Activated CD8-positive, alpha-beta memory T cell treated with anti-CD3 and anti-CD28 coated beads for 1 hour (primary cell): ENCODE measurements at regions not wholly inside any gene's neighbourhood (a gene's known extent, or its start where the extent isn't known, plus 50 kb on each side); places are given as distances from the start of the nearest gene placed in this dataset.

ENCODE experiments used
- DNase-seq, 2 donors: peaks; one replicate each; pipeline ENCODE4 v3.0.0-alpha.2; 2020; ENCODE audit warnings: low read depth in 1 of 2; ENCODE audit errors: extremely low read depth in 1 of 2

DNA sequence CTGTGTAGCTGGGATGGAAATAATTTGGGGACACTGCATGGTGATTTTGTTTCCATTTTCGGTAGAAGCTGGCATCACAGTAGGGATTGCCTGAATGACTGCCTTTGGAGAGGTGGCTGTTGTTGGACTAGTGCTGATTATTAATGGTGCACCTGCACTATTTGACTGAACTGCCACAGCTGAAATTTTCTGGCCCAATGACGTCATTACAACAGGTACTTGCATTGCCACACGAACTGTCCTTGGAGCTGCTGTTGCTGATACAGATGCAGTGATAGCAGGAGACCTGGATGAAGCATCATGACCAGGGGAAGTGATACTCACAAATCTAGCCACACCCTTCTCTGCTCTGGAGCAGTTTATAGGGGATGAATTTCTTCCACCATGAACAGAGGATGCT lies 95.6 kb upstream of the FOXC1 start:
- DNase-seq, result no peak

DNA sequence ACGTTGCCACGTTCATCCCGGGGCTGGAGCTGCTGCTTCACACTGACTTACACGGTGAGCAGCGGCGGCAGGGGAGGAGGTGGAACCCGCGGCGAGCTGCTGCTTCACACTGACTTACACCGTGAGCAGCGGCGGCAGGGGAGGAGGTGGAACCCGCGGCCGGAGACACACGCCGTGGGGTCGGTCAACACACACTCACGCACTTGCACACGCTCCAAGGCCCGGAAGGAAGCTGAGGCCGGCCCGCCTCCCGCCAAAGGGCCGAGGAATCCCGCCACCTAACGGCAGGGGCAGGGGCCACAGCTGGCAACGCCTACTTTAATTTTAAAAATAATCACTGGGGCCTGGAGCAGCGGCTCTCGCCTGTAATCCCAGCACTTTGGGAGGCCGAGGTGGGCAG lies 94.4 kb upstream of the FOXC1 start:
- DNase-seq, result no peak

DNA sequence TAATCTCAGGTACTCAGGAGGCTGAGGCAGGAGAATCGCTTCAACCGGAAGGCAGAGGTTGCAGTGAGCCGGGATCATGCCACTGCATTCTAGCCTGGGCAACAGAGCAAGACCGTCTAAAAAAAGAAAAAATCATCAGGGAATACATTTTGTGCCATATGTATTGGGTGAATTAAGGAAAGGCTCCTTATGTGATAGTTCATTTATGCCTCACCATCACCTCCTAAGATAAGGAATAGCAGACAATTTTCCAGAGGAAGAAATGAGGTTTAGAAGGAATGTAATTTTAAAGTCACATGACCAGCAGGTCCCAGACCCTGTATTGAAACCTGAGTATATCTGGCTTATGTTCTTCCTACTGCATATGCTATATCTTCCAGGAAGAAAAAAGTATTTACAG lies 93.9 kb upstream of the FOXC1 start:
- no peak for DNase-seq

DNA sequence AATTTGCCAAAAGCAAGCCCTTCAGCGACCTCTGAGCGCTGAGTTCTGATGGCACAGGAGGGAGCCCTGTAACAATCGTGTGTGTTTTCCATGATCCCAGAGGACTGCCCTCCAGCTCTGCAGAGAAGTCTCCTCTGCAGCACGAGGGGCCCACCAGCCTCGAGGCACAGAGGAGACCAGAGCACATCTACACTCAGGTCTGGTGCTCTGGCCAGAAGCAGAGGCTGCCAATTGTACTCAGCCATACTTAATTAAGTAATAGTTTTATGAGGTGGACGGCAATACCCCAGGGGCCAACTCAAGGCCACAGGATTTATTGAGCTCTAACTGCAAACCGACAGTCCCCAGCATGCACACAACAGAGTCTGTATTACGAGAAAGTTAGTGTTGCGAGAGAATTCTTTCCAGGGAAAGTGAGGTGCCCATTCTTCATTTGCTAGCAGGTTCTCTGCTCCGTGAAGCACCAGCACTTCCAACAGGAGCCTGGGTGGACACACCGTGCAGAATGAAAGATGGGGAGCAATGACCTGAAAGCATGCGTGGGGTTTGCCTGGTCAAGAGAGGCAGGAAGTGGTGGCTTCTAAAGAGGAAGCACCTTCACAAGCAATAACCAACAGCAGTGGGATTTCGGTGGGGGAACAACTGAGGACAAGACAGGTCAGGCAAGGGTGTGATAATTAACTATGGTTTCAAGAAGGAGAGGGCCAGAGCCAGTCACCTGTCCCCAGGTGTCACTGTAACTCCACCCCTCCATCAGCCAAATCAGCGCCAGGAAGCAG lies 92.8 kb upstream of the FOXC1 start:
- no peak for DNase-seq

DNA sequence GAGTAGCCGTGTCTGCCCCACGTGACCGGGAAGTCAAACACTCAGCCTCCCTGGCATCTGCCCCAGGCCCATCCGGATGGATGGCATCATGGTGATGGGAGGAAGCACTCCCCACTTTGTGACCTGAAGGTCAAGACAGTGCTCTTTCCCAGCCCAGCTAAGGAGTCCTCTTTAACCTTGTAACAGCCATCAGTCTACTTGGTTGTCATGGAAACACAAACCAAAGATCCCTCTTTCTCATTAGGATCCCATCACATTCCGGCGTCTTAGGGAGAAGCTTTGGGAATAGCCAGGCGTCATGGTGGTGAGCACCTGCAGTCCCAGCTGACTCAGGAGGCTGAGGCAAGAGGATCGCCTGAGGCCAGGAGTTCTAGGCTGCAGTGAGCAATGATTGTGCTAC lies 90.9 kb upstream of the FOXC1 start:
- no peak for DNase-seq

DNA sequence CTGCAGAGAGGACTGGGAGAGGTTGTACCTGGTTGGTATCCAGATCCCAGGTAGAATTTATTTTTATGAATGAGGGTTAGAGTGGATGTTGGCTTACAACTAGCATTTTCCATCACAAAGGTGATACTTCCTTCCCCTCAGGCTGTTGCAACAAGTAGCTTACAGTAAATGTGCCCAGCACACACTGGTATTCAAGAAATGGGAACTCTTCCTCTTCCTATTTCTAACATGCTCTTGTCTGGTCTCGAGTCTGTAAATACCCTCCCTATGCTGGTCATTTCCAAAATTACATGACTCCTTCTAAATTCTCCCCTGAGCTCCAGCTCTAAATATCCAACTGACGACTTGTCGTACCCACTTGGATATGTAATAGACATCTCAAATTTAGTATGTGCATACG lies 90.1 kb upstream of the FOXC1 start:
- DNase-seq, result no peak

DNA sequence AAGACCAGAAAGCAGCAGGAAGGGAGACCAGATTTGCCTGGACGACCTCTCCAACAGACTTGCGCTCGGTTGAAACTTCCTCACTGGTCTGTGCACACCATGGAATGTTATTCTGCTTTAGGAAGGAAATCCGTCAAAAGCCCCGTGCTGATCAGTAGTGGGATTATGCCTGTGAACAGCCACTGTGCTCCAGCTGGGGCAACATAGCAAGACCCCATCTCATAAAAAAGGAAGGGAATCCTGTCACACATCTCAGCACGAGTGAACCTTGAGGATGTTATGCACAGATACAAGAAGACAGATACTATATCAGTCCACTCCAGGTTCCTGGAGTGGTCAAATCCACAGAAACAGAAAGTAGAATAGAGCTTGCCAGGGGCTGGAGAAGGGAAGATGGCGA lies 86.9 kb upstream of the FOXC1 start:
- DNase-seq, result no peak

DNA sequence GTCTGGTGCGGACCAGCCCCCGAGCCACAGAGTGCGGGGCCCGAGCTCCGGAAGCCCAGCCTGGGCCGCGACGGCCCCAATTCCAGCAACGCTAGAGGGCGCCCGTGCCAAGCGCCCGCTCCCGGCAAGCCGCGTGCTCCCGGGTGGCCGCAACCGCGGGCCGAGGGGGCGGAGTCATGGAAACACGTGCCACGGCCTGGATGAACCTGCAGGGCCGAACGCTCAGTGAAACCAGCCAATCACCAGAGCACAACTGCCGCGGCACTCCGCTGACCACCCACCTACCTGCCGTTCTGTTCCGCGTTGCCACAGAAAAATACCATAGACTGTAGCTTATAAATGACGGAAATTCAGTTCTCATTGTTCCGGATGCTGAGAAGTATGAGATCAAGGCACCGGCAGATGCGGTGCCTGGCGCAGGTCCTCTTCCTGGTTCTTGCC lies 85.7 kb upstream of the FOXC1 start:
- peak; percentile 18 to 70 for DNase-seq

DNA sequence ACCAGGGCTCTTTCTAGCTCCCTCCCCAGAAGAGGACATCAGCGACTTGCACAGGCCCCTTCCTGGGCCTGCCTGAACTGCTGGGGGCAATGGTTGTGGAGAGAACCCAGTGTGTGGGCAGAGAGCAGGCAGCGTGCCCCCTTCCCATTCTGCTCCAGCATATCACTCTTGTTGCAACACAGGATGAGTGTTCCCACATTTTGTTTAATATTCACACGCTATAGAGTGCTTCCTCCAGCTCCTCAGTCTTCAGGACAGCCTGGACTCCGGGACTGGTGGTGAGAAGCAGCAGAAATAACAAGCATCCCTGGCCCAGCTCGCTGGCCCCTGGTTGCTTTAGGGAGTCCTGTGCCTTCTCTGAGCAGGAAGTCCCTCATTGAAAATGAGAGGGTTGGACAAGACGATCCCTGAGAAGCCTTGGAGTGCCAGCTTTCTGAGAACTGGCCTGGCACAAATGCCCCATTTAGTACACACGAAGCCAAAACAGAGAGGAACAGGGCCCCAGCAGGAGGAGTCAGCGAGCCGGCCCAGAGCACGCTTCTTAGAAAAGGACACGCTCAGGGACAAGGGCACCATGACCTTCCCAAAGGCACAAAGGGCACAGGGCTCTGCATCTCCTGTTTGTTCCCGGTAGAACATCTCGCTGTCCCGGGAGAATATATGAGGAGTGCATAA lies 84.2 kb upstream of the FOXC1 start:
- DNase-seq, result no peak

DNA sequence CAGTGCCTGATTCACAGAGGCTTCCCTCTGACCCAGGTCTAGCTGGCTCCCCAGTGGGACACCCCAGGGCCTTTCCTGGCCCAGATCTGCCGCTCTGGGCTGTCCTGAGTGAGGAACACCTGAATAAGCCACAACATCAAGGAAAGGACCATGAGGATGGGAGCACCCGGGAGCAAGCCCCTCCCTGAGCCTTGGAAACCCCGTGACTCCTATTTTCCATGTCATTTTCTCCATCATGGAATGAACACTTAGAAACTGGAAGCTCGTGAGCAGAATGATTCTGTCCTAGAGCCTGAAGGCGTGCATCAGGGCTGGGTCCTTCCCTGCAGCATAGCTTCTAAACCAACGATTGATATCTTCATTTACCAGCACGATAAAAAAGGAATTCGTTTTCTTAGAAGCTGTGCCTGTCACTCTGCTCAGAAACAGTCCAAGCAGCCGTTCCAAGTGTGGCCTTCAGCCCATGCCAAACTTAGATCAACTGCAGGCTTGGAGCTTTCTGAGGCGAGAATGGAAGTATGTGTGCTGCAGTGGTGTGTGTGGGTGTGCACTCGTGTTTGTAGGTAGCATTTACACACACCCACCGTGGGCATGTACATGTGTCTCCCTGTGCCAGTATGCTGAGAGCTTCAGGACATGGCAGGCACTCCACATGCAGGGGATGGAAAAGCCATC lies 83.2 kb upstream of the FOXC1 start:
- DNase-seq, result no peak

DNA sequence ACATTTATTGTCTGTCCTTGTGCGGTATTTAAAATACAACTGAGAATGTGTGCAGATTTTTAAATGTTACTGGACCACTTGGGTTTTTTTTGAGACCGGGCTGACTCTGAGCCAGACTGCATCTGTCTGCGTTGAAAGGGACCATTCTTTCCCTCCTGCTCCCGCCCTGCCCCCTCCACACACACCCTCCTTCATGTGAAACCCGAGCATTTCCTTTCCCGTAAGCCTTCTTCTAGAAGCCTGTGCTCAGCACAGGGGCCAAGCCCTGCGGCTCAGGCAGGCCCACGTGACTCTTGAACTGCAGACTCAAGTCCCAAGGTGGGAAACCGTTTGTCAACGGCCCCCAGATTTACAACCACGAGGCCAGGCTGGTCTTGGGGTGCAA lies 82.7 kb upstream of the FOXC1 start:
- peak in 1 of 2 donors; percentile 19 for DNase-seq

DNA sequence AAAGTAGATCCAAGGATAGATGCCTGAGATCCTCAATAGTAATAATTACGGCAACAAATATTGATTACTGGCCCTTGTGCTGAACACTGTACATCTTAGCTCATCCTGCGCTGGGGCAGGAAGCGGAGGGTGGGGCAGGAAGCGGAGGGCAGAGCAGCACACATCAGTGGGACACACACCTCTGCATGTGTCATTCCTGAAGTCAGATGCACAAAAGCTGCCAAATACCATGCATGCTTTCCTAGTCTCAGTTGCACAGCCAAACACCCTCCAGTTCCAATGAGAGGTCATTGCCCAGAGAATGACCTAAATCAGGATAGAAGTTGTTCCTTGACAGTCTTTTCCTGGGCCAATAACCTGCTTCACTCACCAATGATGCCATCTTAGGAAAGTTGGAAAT lies 74.4 kb upstream of the FOXC1 start:
- DNase-seq, result peak in 1 of 2 donors; percentile 19

DNA sequence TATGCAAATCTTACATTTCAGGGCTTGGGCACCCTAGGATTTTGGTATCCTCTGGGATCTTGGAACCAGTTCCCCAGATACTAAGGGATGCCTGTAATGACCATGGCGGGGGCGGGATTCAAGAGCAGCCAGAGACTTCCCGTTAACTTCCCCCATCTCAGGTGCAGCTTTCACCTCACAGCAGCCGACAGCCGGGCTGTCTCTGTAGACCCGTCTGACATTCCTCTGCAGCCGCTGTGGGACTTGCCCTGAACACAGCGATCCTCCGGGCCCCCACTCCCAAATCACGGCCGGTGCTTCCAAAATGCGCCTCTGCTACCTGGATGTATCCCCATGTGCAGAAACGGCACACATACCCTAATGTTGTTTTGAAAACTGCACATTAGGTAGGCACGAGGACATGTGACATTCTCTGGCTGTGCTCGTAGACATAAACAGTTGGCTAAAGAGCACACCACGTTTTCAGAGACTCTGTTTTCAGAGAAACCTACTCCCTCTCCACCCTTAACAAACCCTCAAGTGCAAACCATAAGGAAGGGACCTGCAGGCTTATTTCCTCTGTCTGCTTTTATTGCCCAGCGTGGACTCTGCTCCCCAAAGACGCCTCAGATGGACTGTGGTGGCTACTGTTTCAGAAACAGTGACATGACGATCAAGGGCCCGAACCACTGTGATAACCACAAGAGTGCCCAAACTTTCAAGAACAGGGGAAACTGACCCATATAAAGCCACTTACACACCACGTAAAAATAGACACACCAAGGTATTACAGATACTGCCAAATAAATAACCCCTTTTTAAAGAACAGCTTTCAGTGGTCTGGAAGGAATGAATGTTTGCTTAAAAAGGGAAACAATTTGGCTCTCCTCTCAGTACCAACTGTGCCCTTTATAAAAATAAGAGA lies 72.9 kb upstream of the FOXC1 start:
- DNase-seq, result no peak

DNA sequence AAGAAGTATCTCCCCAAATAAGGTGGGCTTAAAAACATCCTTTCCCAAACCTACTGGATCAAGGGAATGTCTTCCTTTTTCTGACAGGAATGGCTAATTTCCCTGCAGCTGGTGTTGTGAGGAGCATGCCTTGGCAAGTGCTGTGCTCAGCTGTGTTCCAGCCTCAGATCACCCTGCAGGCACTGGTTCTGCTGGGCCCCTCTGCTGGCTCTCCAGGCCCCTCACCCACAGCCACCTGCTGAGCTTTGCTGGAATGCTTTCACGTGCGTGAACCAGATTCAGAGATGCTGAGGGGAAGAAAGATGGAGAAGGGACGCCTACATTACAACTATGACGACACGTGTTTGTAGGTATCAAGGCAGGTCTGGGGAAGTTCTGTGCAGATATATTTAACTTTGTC lies 71.3 kb upstream of the FOXC1 start:
- DNase-seq, result no peak

DNA sequence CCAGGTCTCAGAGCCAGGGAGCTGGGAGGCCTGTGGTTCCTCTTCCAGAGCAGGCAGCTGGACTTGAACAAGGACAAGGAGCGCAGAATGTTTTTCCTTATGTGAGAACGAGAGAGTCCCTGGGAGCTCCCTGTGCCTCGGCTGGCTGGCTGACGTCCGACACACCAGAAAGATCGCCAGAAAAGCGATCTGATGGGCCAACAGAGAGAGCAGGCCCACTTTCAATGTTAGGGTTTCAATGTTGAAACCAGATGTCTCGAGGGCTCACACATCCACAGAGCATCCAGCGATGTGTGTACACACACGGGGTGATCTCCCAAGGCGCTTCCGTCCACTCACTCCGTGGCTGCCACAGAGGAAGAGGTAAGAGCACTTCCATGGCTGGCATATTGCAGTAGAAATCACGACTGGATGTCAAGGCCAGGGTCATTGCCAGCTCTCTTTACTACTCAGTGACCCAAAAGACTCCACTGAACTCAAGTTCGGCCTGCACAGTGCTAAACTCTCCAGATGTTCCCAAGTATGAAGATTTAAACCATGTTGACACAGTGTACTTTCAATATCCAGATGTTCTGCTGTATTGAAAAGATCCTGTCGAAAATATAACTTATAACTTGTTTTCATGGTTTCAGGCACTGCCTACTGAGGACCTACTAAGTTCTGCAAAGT lies 70.8 kb upstream of the FOXC1 start:
- DNase-seq, result no peak

DNA sequence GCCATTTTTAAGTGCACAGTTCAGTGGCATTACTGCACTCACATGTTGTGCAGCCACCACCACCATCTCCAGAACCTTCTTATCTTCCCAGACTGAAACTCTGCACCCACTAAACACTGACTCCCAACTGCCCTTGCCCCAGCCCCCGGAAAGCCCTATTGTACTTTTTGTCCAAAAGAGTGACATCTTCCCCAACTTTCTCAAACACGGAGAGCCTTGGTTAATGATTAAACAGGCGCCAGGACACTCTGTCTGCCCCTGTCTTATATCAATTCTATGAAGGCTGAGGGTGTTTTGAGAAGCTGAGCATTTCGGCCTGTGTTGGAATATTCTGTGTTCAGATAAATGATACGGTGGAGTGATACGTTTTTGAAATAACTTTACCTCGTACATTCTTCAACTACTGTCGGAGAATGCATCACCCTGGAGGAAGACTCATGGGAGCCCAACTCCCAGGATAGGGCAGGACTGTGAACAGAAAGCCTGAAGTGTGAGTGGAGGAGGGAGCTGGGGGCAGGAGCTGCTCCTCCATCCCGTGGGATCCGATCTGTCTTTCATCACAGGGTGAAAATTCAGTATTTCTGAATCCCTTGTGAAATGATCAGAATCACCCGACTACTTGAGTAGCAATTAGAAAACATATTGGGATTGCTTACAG lies 68.7 kb upstream of the FOXC1 start:
- no peak for DNase-seq

DNA sequence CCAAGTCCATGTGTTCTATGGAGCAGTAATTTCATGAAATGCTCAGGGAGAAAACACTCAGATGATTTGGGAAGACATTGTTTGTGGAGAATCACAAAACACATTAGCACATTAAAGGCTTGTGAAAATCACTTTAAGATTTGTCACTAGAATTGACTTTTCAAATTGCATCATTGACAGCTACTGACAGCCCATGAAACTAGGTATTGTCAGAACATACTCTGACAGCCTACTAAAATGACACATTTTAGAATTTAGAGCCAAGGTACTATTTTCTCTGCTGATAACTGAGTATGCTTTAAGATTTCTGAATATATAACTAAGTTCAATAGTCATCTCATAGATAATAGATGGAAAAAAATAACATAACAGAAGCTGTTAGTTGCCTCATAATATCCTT lies 67.4 kb upstream of the FOXC1 start:
- no peak for DNase-seq

DNA sequence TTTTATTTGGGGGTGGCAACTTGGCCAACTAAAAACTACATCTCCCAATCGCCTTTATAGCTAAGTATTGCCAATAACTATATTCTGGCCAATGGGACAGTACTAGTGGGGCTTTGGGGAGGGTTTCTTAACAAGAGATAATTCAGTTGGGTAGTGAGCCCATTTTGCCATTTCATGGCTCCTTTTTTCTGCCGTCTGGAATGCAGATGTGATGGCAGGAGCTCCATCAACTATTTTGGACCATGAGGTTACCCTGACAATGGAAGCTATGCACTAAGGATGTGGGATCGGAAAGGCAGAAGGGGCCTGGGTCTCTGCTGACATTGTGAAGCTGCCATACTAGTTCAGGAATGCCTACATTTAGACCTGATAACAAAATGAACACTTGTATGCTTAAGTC lies 67.0 kb upstream of the FOXC1 start:
- no peak for DNase-seq

DNA sequence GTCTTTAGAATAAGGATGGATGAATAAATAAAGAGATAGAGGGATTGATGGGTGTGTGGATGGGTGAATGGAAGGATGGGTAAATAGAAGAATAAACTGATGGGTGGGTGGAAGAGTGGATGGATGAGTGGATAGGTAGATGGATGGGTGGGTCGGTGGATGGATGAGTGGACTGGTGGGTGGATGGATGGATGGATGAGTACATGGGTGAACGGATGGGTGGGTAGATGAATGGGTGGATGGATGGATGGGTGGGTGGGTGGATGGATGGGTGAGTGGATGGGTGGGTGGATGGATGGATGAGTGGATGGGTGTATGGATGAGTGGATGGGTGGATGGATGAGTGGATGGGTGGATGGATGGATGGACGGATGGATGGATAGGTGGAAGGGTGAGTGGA lies 65.7 kb upstream of the FOXC1 start:
- no peak for DNase-seq

DNA sequence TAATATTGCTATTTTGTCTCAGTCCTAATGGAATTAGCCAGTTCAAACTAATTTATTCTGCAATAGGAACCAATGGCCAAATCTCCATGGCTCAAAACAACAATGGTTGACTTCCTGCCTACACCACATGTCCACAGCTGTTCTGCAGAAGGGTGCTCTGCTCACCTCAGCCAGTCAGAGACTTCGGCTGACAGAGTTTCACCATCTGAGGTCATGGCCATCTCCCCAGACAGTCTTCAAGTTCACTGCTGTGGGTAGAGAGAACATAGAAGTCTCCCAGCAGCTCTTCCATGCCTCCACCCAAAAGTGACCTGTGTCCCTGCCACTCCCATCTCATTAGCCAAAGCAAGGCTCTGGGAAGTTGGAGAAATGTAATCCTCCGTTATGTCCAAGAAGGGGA lies 65.1 kb upstream of the FOXC1 start:
- no peak for DNase-seq
